ENCODE measurements at regions not wholly inside any gene's neighbourhood (a gene's known extent, or its start where the extent isn't known, plus 50 kb on each side); places are given as distances from the start of the nearest gene placed in this dataset.

DNA sequence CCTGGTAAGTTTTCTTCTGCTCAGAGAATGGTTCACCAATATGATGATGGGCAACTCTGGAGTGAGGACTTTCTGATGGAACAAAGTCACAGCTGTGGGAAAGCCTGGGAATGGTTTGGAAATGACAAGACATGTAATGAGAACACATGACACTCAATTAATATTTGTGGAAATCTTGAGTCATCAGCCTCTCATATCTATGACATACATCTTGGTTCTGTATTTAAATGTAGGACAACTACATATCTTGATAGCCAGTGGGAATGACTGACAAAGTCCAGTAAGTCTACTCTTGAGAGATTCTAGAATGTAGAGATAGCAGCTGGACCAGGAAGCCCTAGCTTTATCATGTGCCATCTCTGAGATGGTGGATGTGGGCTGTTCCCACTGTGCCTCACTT is 85.5 kb downstream of the PALM2AKAP2 start:
- Mint-ChIP-seq H3K27me3 (peaks cover 30% of the 10 kb centered on the region), H3K4me3 (no peak overlapping the region), H3K27ac (no peak overlapping the region), H3K36me3 (no peaks in the 10 kb centered on the region), H3K4me1 (no peaks in the 10 kb centered on the region), H3K9me3 (peaks cover 0 to 2% (median 0%) of the 10 kb centered on the region in 7 donors)
- no peak for DNase-seq
- Histone ChIP-seq H3K27me3 (ENCODE audit: control insufficient read depth, insufficient read depth, low read length) (peaks cover 35% of the 10 kb centered on the region), H3K4me3 (ENCODE audit: low read depth, low read length) (no peak overlapping the region), H3K4me1 (ENCODE audit: control insufficient read depth, insufficient read depth, low read length, poor library complexity, severe bottlenecking) (no peaks in the 10 kb centered on the region), H3K36me3 (ENCODE audit: control insufficient read depth, insufficient read depth, low read length) (no peaks in the 10 kb centered on the region), H3K27ac (ENCODE audit: insufficient read depth, low read length, poor library complexity, severe bottlenecking) (no peak overlapping the region), H3K9me3 (ENCODE audit: control insufficient read depth in 2 of 2, low read length in 2 of 2) (no peaks in the 10 kb centered on the region)
- no peak for ATAC-seq (ENCODE audit: low read depth in 2 of 2)

- DNase-seq (no peak), ATAC-seq (ENCODE audit: low read depth in 2 of 2) (no peak)
- no peak overlapping the region for H3K27ac ChIP-seq (ENCODE audit: insufficient read depth, low read length, poor library complexity, severe bottlenecking)
- H3K4me3 Mint-ChIP-seq = no peak overlapping the region
- no peaks in the 10 kb centered on the region for H3K36me3 Mint-ChIP-seq
- H3K36me3 ChIP-seq (ENCODE audit: control insufficient read depth, insufficient read depth, low read length) = no peaks in the 10 kb centered on the region
- H3K4me1 Mint-ChIP-seq = no peaks in the 10 kb centered on the region
- H3K27me3 Mint-ChIP-seq = peaks cover 33% of the 10 kb centered on the region
- peaks cover 38% of the 10 kb centered on the region for H3K27me3 ChIP-seq (ENCODE audit: control insufficient read depth, insufficient read depth, low read length)
- no peak overlapping the region for H3K27ac Mint-ChIP-seq
- H3K4me1 ChIP-seq (ENCODE audit: control insufficient read depth, insufficient read depth, low read length, poor library complexity, severe bottlenecking) = no peaks in the 10 kb centered on the region
- H3K9me3 Mint-ChIP-seq = peaks cover 0 to 2% (median 0%) of the 10 kb centered on the region in 7 donors
- H3K4me3 ChIP-seq (ENCODE audit: low read depth, low read length) = no peak overlapping the region
- no peaks in the 10 kb centered on the region for H3K9me3 ChIP-seq (ENCODE audit: control insufficient read depth in 2 of 2, low read length in 2 of 2)
These were observed 88.2 kb downstream of the PALM2AKAP2 start for GRCh38 chr9:109868207-109868606.

DNA sequence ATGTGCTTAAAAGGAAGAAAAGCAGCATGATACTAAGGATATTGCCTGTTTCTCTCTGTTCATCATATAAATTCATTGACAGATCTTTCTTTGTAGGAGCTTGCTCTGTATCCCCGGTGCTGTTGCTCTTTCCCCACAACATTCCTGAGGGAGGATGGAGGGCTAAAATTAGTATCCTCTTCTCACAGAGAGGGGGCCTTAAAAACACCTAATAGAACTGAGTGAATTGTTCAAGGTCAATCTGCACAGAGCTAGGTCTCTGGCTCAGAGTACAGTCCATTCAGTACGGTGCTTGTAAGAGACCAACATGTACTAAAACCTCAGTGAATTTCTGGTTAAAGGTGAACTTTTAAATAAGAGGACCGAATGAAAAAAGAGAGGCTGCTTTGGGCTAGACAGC is 88.7 kb downstream of the PALM2AKAP2 start:
- no peaks in the 10 kb centered on the region for H3K36me3 ChIP-seq (ENCODE audit: control insufficient read depth, insufficient read depth, low read length)
- no peak overlapping the region for H3K27ac ChIP-seq (ENCODE audit: insufficient read depth, low read length, poor library complexity, severe bottlenecking)
- H3K27me3 Mint-ChIP-seq = peaks cover 37% of the 10 kb centered on the region
- no peaks in the 10 kb centered on the region for H3K4me1 ChIP-seq (ENCODE audit: control insufficient read depth, insufficient read depth, low read length, poor library complexity, severe bottlenecking)
- H3K4me1 Mint-ChIP-seq = no peaks in the 10 kb centered on the region
- no peak overlapping the region for H3K4me3 ChIP-seq (ENCODE audit: low read depth, low read length)
- no peak for DNase-seq
- H3K27ac Mint-ChIP-seq = no peak overlapping the region
- H3K4me3 Mint-ChIP-seq = no peak overlapping the region
- H3K9me3 Mint-ChIP-seq = peaks cover 0 to 2% (median 0%) of the 10 kb centered on the region in 7 donors
- H3K27me3 ChIP-seq (ENCODE audit: control insufficient read depth, insufficient read depth, low read length) = peaks cover 35% of the 10 kb centered on the region
- ATAC-seq (ENCODE audit: low read depth in 2 of 2) = no peak
- no peaks in the 10 kb centered on the region for H3K36me3 Mint-ChIP-seq
- H3K9me3 ChIP-seq (ENCODE audit: control insufficient read depth in 2 of 2, low read length in 2 of 2) = no peaks in the 10 kb centered on the region

- Histone ChIP-seq H3K4me1 (ENCODE audit: control insufficient read depth, insufficient read depth, low read length, poor library complexity, severe bottlenecking) (no peaks in the 10 kb centered on the region), H3K27me3 (ENCODE audit: control insufficient read depth, insufficient read depth, low read length) (peaks cover 43% of the 10 kb centered on the region), H3K9me3 (ENCODE audit: control insufficient read depth in 2 of 2, low read length in 2 of 2) (no peaks in the 10 kb centered on the region), H3K36me3 (ENCODE audit: control insufficient read depth, insufficient read depth, low read length) (no peaks in the 10 kb centered on the region), H3K27ac (ENCODE audit: insufficient read depth, low read length, poor library complexity, severe bottlenecking) (no peak overlapping the region), H3K4me3 (ENCODE audit: low read depth, low read length) (no peak overlapping the region)
- H3K27me3 Mint-ChIP-seq = peaks cover 40% of the 10 kb centered on the region
- no peaks in the 10 kb centered on the region for H3K4me1 Mint-ChIP-seq
- H3K4me3 Mint-ChIP-seq = no peak overlapping the region
- no peaks in the 10 kb centered on the region for H3K9me3 Mint-ChIP-seq
- H3K36me3 Mint-ChIP-seq = no peaks in the 10 kb centered on the region
- no peak overlapping the region for H3K27ac Mint-ChIP-seq
- ATAC-seq (ENCODE audit: low read depth in 2 of 2) (no peak), DNase-seq (no peak)
These were observed 90.4 kb downstream of the PALM2AKAP2 start for GRCh38 chr9:109870365-109870764.

- H3K27ac Mint-ChIP-seq = peak overlapping the region in 1 of 3 donors; percentile 6
- Histone ChIP-seq H3K4me3 (ENCODE audit: low read depth, low read length) (no peak overlapping the region), H3K9me3 (ENCODE audit: control insufficient read depth in 2 of 2, low read length in 2 of 2) (no peaks in the 10 kb centered on the region), H3K27ac (ENCODE audit: insufficient read depth, low read length, poor library complexity, severe bottlenecking) (no peak overlapping the region), H3K4me1 (ENCODE audit: control insufficient read depth, insufficient read depth, low read length, poor library complexity, severe bottlenecking) (no peaks in the 10 kb centered on the region), H3K27me3 (ENCODE audit: control insufficient read depth, insufficient read depth, low read length) (peaks cover 38% of the 10 kb centered on the region), H3K36me3 (ENCODE audit: control insufficient read depth, insufficient read depth, low read length) (no peaks in the 10 kb centered on the region)
- peaks cover 50% of the 10 kb centered on the region for H3K27me3 Mint-ChIP-seq
- ATAC-seq (ENCODE audit: low read depth in 2 of 2) (no peak), DNase-seq (no peak)
- no peaks in the 10 kb centered on the region for H3K9me3 Mint-ChIP-seq
- no peaks in the 10 kb centered on the region for H3K4me1 Mint-ChIP-seq
- no peaks in the 10 kb centered on the region for H3K36me3 Mint-ChIP-seq
- no peak overlapping the region for H3K4me3 Mint-ChIP-seq
These were observed 92.9 kb downstream of the PALM2AKAP2 start for GRCh38 chr9:109872901-109873300.

GRCh38 chr9:109875495-109876129 is 95.6 kb downstream of the PALM2AKAP2 start:
- Mint-ChIP-seq H3K27ac (peak overlapping the region in 1 of 3 donors; percentile 41), H3K9me3 (no peaks in the 10 kb centered on the region), H3K27me3 (peaks cover 50% of the 10 kb centered on the region), H3K4me1 (peaks cover 0 to 4% (median 4%) of the 10 kb centered on the region in 4 donors), H3K36me3 (no peaks in the 10 kb centered on the region), H3K4me3 (no peak overlapping the region)
- H3K4me1 ChIP-seq (ENCODE audit: control insufficient read depth, insufficient read depth, low read length, poor library complexity, severe bottlenecking) = no peaks in the 10 kb centered on the region
- no peak for ATAC-seq (ENCODE audit: low read depth in 2 of 2)
- peaks cover 32% of the 10 kb centered on the region for H3K27me3 ChIP-seq (ENCODE audit: control insufficient read depth, insufficient read depth, low read length)
- no peak for DNase-seq
- H3K4me3 ChIP-seq (ENCODE audit: low read depth, low read length) = no peak overlapping the region
- no peaks in the 10 kb centered on the region for H3K36me3 ChIP-seq (ENCODE audit: control insufficient read depth, insufficient read depth, low read length)
- H3K27ac ChIP-seq (ENCODE audit: insufficient read depth, low read length, poor library complexity, severe bottlenecking) = no peak overlapping the region
- no peaks in the 10 kb centered on the region for H3K9me3 ChIP-seq (ENCODE audit: control insufficient read depth in 2 of 2, low read length in 2 of 2)

DNA sequence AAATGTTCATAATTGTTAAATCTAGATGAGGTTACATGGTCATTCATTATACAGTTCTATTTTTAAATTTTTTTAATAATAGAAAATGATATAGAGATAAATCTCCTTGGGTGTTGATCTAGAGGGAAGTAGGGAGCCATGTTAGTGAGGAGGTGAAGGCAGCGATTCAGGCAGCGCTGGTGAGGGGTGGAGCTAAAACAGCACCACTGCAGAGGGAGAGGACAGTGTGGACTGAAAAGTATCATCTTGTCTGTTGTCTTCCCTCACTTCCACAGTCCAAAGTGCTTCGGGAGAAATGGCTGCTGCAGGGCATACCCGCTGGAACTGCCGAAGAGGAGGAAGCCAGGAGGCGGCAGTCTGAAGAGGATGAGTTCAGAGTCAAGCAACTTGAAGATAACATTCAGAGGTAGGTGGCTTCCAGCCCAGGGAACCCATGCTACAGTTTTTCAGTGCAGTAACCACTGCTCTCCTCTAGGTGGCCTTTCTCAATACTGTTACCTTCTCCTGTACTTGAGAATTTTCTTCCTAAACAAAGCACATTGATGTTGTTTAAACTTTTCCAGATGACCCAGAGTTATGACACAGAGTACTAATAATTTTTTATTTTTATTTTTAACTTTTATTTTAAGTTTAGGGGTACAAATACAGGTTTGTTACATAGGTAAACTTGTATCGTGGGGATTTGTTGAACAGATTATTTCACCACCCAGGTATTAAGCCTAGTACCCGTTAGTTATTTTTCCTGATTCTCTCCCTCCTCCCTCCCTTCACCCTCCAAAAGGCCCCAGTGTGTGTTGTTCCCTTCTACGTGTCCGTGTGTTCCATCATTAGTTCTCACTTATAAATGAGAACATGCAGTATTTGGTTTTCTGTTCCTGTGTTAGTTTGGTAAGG is 100.5 kb downstream of the PALM2AKAP2 start:
- H3K4me3 ChIP-seq (ENCODE audit: low read depth, low read length) = no peak overlapping the region
- DNase-seq = peak in 2 of 3 donors; percentile 30 to 61
- H3K4me1 ChIP-seq (ENCODE audit: control insufficient read depth, insufficient read depth, low read length, poor library complexity, severe bottlenecking) = no peaks in the 10 kb centered on the region
- peak; percentile 67 to 72 for ATAC-seq (ENCODE audit: low read depth in 2 of 2)
- H3K4me3 Mint-ChIP-seq = no peak overlapping the region
- peaks cover 0 to 5% (median 4%) of the 10 kb centered on the region in 4 donors for H3K4me1 Mint-ChIP-seq
- peaks cover 12% of the 10 kb centered on the region for H3K27me3 ChIP-seq (ENCODE audit: control insufficient read depth, insufficient read depth, low read length)
- no peaks in the 10 kb centered on the region for H3K9me3 ChIP-seq (ENCODE audit: control insufficient read depth in 2 of 2, low read length in 2 of 2)
- H3K27ac Mint-ChIP-seq = no peak overlapping the region
- H3K36me3 Mint-ChIP-seq = no peaks in the 10 kb centered on the region
- H3K27ac ChIP-seq (ENCODE audit: insufficient read depth, low read length, poor library complexity, severe bottlenecking) = no peak overlapping the region
- H3K36me3 ChIP-seq (ENCODE audit: control insufficient read depth, insufficient read depth, low read length) = no peaks in the 10 kb centered on the region
- H3K9me3 Mint-ChIP-seq = no peaks in the 10 kb centered on the region
- H3K27me3 Mint-ChIP-seq = peaks cover 25% of the 10 kb centered on the region
